NCI-H526 (cell line): ENCODE measurements at regions not wholly inside any gene's neighbourhood (a gene's known extent, or its start where the extent isn't known, plus 50 kb on each side); places are given as distances from the start of the nearest gene placed in this dataset.

Experiments
- DNase-seq, 2 experiments: peaks; one replicate each; lab custom pipeline; 2025; lab: John Stamatoyannopoulos, UW

DNA sequence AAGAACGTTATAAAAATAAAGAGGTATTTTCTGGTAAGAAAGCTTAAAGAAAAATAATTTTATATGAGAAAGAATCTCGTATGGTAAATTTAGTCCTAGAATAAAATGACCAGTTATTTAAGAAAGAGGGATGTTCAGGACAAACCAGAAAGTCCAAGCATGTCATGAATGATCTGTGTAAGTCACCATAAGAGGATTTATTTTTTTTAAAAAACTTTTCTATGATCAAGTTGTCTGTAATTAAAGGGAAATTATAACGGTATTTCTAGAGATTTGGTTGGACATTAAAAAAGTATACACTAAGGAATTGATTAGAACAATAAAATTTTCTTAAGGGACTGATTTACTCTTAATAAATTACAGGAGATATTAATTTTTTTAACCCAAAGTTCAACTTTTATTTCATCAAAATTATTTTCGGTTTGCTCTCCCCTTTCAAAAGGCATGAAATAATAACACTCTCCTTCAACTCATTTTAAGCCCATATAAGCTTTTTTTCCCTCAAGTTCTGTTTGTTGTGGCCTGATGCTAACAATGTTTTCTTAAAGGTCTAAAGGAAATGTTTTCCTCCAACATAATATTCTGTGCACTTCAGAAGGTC lies 49.9 kb upstream of the CPSF6 start:
- no peak for DNase-seq
